ENCODE measurements at regions not wholly inside any gene's neighbourhood (a gene's known extent, or its start where the extent isn't known, plus 50 kb on each side); places are given as distances from the start of the nearest gene placed in this dataset.
"Not testable (repeated sequence)": the region's sequence is repeated elsewhere in the genome, so short reads cannot be mapped to it uniquely, and the experiment has no call there.

DNA sequence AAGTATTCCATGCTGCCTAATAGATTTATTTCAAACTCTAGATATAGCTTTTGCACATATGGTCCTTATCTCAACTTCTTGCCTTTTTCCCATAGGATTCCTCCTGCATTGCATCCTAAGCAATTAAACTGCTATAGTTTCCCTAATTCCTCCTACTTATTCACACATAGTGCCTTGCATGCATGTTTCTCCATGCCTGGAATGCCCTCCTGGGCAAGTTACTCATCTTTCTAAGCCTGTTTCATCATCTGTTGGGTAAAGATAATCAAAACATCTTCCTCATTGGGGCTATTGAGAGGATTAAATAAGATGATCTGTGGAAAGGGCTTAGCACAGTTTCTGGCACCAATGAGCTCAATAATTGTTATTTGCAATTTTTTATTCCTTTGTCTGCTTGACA is 726.5 kb downstream of the SLC4A3 start:
- Mint-ChIP-seq H3K4me3 (no peak overlapping the region), H3K4me1 (ENCODE audit: low read depth) (no peaks in the 10 kb centered on the region), H3K9me3 (peaks cover 25% of the 10 kb centered on the region), H3K27me3 (no peaks in the 10 kb centered on the region), H3K36me3 (ENCODE audit: low read depth) (no peaks in the 10 kb centered on the region), H3K27ac (no peak overlapping the region)
- intact Hi-C loops (cut with micrococcal nuclease), result no loop called here

DNA sequence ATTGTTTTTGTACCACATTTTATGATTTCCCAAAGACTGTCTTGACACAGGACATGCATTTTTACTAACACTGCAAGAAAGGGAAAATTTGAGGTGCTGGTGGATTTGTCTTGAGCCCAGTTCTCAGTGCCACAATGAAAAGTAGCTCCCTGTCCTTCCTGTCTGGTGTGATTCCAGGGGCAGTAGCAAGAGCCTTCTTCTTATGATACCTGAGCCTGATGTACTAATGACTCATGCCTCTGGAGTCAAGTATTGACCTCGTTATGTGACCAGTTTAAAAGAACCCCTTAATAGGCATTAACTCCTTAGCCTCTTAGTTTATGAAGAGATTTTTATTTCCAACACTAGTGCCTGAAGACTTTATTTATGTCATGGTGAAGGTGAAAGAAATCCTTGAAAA is 728.6 kb downstream of the SLC4A3 start:
- H3K36me3 Mint-ChIP-seq (ENCODE audit: low read depth), result no peaks in the 10 kb centered on the region
- no peaks in the 10 kb centered on the region for H3K4me1 Mint-ChIP-seq (ENCODE audit: low read depth)
- no peaks in the 10 kb centered on the region for H3K27me3 Mint-ChIP-seq
- H3K9me3 Mint-ChIP-seq, result peaks cover 7% of the 10 kb centered on the region
- no peak overlapping the region for H3K27ac Mint-ChIP-seq
- no peak overlapping the region for H3K4me3 Mint-ChIP-seq
- intact Hi-C loops (cut with micrococcal nuclease), result no loop called here

DNA sequence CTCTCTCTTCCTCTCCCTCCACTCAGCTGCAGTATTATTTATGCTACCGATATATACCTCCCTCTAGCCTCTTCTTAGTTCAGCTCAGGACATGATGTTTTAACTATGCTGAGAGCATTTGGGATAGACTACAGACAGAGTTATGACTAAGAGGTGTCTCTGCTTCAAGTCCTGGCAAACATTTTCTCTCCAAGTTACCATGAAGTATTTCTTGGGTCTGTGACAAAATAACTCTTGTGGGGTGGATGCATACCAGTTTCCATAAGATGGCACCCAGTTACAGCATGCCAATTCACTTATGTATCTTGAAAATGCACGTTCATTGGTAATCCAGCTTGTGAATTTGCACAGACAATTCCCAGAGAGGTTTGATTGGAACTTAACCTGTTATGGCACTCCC is 737.6 kb downstream of the SLC4A3 start:
- Mint-ChIP-seq H3K27me3 (no peaks in the 10 kb centered on the region), H3K4me1 (ENCODE audit: low read depth) (no peaks in the 10 kb centered on the region), H3K4me3 (no peak overlapping the region), H3K9me3 (no peaks in the 10 kb centered on the region), H3K36me3 (ENCODE audit: low read depth) (no peaks in the 10 kb centered on the region), H3K27ac (no peak overlapping the region)
- intact Hi-C loops (cut with micrococcal nuclease), result no loop called here

DNA sequence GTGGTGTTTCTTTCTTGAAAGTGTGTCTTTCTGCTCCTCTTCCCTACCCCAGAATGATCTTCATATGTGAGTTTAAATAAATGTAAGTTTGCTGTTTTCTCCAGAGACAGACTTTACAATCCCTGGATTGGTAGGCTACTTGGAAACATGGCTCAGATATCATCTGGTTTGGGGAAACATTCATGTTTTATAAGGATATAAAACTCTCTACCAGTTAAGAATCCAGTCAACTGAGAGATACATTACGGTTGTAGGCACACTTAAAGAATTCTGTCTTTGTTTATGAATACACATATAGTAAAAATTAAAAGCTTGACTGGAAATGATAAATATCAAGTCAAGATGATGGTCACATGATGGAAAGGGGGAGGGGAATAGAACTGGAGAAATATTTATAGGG is 739.3 kb downstream of the SLC4A3 start:
- no peak overlapping the region for H3K4me3 Mint-ChIP-seq
- intact Hi-C loops (cut with micrococcal nuclease), result no loop called here
- H3K9me3 Mint-ChIP-seq, result no peaks in the 10 kb centered on the region
- H3K27ac Mint-ChIP-seq, result no peak overlapping the region
- no peaks in the 10 kb centered on the region for H3K36me3 Mint-ChIP-seq (ENCODE audit: low read depth)
- H3K27me3 Mint-ChIP-seq, result no peaks in the 10 kb centered on the region
- H3K4me1 Mint-ChIP-seq (ENCODE audit: low read depth), result no peaks in the 10 kb centered on the region

DNA sequence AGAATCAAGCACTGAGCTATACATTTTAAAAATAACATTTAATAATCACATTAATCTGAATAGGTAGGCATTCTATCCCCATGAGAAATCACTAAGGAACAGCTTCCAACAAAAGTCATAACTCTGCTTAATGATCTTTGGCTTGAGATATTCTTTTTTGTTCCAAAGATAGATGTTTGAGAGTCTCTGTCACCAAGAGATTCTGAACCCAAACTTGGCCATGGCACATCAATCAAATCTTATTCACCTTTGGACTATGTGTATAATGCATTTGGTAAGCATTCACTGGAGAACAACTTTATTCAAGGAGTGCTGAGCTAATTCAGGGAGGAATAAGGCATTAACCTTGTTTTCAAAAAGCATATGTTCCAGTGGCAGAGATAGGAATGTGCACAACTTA is 743.3 kb downstream of the SLC4A3 start:
- no peaks in the 10 kb centered on the region for H3K4me1 Mint-ChIP-seq (ENCODE audit: low read depth)
- H3K27me3 Mint-ChIP-seq, result no peaks in the 10 kb centered on the region
- H3K9me3 Mint-ChIP-seq, result peaks cover 9% of the 10 kb centered on the region
- H3K36me3 Mint-ChIP-seq (ENCODE audit: low read depth), result no peaks in the 10 kb centered on the region
- no peak overlapping the region for H3K4me3 Mint-ChIP-seq
- no peak overlapping the region for H3K27ac Mint-ChIP-seq
- intact Hi-C loops (cut with micrococcal nuclease), result no loop called here

DNA sequence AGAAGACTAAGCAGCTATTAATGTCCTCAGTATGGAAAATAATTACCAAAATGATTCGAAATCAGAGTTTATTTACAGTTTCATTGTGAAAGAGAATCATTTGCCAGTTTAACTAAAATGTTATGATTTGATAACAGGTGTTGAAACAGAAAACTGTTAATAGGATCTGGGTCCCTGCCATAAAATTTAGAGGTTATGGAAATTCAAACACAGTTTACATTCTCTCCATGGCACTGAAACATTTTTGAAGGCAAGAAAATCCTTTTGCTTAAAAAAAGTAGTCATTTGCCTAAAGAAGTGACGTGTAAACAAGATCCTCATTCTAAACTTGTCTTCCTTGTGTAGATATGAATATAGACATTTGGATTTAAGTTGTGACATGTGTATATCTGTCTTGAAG is 743.8 kb downstream of the SLC4A3 start:
- intact Hi-C loops (cut with micrococcal nuclease), result no loop called here
- Mint-ChIP-seq H3K27me3 (no peaks in the 10 kb centered on the region), H3K27ac (no peak overlapping the region), H3K36me3 (ENCODE audit: low read depth) (no peaks in the 10 kb centered on the region), H3K4me1 (ENCODE audit: low read depth) (no peaks in the 10 kb centered on the region), H3K4me3 (no peak overlapping the region), H3K9me3 (peaks cover 9% of the 10 kb centered on the region)

DNA sequence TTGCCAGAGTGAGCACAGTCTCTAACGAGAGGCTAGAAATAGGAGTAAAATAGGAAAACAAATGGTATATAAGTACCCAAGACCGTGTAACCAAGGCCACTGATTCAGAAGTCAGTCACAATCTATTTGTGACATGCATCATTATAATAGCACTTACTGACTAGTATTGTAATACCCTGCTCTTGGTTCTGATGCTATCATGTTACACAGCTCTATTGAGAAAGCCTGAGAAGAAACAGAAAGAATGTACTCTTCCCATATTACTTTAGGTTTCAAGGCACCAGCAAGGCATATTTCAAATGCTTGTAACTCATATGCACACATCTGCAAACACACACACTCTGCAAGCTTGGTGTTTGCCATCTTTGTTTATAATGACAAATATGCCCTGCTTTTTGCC is 746.4 kb downstream of the SLC4A3 start:
- Mint-ChIP-seq H3K27ac (no peak overlapping the region), H3K4me1 (ENCODE audit: low read depth) (no peaks in the 10 kb centered on the region), H3K9me3 (peaks cover 13% of the 10 kb centered on the region), H3K4me3 (no peak overlapping the region), H3K36me3 (ENCODE audit: low read depth) (no peaks in the 10 kb centered on the region), H3K27me3 (no peaks in the 10 kb centered on the region)
- intact Hi-C loops (cut with micrococcal nuclease), result no loop called here

DNA sequence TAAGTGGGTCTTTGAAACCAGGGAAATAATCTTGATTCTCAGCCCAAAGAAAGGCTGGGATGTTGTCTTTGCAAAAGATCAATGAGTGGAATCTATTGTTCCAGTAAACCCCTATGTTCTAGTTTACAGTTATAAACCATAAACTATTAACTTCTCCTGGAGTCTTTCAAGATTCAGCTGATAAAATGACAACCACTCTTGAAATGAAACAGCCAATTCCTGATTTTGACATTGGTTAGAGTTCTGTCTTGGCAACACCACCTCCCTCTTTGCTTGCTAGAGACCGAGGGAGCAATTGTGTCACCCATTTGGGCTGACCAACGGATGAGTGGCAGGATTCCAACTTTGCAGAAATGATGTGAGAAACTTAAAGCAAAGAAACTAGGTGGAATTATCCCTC is 746.9 kb downstream of the SLC4A3 start:
- intact Hi-C loops (cut with micrococcal nuclease), result no loop called here
- H3K36me3 Mint-ChIP-seq (ENCODE audit: low read depth), result no peaks in the 10 kb centered on the region
- no peaks in the 10 kb centered on the region for H3K27me3 Mint-ChIP-seq
- peaks cover 17% of the 10 kb centered on the region for H3K9me3 Mint-ChIP-seq
- no peaks in the 10 kb centered on the region for H3K4me1 Mint-ChIP-seq (ENCODE audit: low read depth)
- H3K4me3 Mint-ChIP-seq, result no peak overlapping the region
- H3K27ac Mint-ChIP-seq, result no peak overlapping the region

DNA sequence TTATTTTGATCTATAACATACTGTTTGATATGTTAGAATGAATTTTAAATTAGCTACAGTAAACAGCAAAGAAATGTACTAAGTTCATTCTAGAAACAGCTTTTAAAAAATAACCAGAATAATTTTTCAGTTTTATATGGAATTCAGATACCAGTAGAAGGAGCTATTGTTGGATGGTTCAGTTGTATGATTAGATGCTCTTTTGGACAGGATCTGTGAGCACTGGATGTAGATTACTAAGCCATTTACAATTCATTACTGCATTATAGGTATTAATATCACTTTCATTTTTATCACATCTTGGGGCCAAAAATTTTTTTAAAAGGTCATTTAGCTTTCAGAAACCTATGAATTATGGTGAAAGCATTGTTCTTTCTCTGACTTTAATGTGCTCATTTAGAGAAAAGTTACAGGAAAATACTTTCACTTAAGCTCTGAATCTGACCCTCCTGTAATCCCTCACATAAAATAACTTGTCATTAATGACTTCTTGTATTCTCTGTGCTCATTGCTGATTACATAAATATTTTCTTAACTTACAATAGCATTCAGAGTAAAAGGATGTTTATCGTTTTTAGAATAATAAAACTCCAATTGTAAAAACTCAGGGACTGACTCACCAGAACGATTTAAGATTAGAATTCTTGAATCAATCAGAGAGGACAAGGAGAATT is 750.2 kb downstream of the SLC4A3 start:
- Mint-ChIP-seq H3K4me3 (no peak overlapping the region), H3K4me1 (ENCODE audit: low read depth) (no peaks in the 10 kb centered on the region), H3K36me3 (ENCODE audit: low read depth) (no peaks in the 10 kb centered on the region), H3K27ac (no peak overlapping the region), H3K27me3 (no peaks in the 10 kb centered on the region), H3K9me3 (peaks cover 47% of the 10 kb centered on the region)
- intact Hi-C loops (cut with micrococcal nuclease), result no loop called here

DNA sequence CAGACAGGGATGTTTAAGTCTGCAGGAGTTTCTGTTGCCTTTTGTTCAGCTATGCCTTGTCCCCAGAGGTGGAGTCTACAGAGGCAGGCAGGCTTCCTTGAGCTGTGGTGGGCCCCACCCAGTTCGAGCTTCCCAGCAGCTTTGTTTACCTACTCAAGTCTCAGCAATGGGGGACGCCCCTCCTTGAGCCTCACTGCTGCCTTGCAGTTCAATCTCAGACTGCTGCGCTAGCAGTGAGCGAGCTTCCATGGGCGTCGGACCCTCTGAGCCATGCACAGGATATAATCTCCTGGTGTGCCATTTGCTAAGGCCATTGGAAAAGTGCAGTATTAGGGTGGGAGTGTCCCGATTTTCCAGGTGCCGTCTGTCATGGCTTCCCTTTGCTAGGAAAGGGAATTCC is 760.3 kb downstream of the SLC4A3 start:
- H3K27ac Mint-ChIP-seq; H3K36me3 Mint-ChIP-seq (ENCODE audit: low read depth); H3K4me3 Mint-ChIP-seq; H3K27me3 Mint-ChIP-seq; H3K4me1 Mint-ChIP-seq (ENCODE audit: low read depth); intact Hi-C loops (cut with micrococcal nuclease): not testable (repeated sequence)
- H3K9me3 Mint-ChIP-seq, result peaks cover 27% of the 10 kb centered on the region

DNA sequence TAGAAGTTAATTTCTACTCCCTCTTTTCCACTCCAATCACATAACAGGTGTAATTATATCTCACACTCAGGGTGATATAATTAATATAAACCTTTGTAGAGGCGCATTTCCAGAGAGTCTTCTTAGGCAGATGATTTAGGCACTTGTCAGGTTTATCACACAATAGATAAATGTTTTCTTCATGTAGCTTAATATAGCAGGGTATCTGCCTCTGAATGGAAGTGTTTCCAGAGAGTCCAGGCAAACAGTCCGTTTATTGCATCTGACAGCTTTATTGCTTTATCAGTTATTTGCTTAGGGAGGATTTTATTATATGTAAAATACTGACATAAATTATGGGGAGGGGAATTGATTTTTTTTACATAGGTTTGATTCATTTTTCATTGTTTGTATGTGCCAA is 766.3 kb downstream of the SLC4A3 start:
- H3K4me3 Mint-ChIP-seq, result no peak overlapping the region
- no peak overlapping the region for H3K27ac Mint-ChIP-seq
- H3K9me3 Mint-ChIP-seq, result no peaks in the 10 kb centered on the region
- intact Hi-C loops (cut with micrococcal nuclease), result no loop called here
- H3K27me3 Mint-ChIP-seq, result no peaks in the 10 kb centered on the region
- H3K4me1 Mint-ChIP-seq (ENCODE audit: low read depth), result no peaks in the 10 kb centered on the region
- H3K36me3 Mint-ChIP-seq (ENCODE audit: low read depth), result no peaks in the 10 kb centered on the region

DNA sequence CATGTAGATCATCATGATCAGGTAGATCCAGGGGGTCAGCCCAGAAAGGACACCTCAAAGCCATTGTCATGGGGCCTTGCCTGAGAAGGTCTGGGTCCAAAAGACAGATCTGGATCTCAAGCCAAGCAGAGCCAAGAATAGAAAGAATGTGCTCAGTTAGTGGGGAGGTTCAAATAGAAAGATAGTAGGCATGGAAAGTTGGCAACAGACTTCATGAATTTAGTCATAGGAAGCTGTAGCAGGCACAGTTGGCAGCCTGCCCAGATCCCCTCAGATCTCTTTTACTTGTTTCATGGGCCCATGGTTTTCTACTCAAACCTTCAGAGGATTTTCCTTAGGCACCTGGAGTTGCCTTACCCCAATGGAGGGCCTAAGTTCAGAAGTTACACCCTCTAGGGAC is 767.0 kb downstream of the SLC4A3 start:
- Mint-ChIP-seq H3K27ac (no peak overlapping the region), H3K4me1 (ENCODE audit: low read depth) (no peaks in the 10 kb centered on the region), H3K9me3 (peaks cover 3% of the 10 kb centered on the region), H3K36me3 (ENCODE audit: low read depth) (no peaks in the 10 kb centered on the region), H3K4me3 (no peak overlapping the region), H3K27me3 (no peaks in the 10 kb centered on the region)
- intact Hi-C loops (cut with micrococcal nuclease), result no loop called here

DNA sequence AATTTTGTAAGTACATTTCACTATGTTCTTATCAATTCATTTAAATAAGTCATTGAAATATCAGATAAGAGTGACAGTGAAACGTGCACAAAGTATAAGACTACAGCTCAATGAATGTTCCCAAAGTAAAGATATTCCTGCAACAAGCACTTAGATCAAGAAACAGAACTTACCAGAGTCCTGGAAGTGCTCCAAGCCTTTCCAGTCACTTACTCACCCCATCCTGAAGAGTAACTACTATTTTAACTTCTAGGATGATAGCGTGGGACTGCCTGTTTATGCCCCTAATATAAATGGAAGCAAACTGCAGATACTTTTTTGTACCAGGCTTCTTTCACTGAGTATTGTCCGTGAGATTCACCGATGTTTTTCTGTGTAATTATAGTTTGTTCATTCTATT is 768.9 kb downstream of the SLC4A3 start:
- H3K27me3 Mint-ChIP-seq, result no peaks in the 10 kb centered on the region
- no peaks in the 10 kb centered on the region for H3K36me3 Mint-ChIP-seq (ENCODE audit: low read depth)
- H3K27ac Mint-ChIP-seq, result no peak overlapping the region
- intact Hi-C loops (cut with micrococcal nuclease), result no loop called here
- no peak overlapping the region for H3K4me3 Mint-ChIP-seq
- H3K4me1 Mint-ChIP-seq (ENCODE audit: low read depth), result no peaks in the 10 kb centered on the region
- H3K9me3 Mint-ChIP-seq, result peaks cover 13% of the 10 kb centered on the region

DNA sequence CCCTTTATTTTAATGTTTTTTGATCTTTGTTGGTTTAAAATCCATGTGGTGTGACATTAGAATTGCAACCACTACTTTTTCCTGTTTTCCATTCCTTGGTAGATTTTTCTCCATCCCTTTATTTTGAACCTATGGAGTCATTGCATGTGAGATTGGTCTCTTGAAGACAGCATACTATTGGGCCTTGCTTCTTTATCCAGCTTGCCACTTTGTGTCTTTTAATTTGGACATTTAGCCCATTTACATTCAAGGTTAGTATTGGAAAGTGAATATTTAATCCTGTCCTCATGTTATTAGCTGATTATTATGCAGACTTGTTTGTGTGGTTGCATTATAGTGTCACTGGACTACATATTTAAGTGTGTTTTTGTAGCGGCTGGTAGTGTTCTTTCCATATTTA is 782.9 kb downstream of the SLC4A3 start:
- no peaks in the 10 kb centered on the region for H3K4me1 Mint-ChIP-seq (ENCODE audit: low read depth)
- no peaks in the 10 kb centered on the region for H3K27me3 Mint-ChIP-seq
- no peak overlapping the region for H3K4me3 Mint-ChIP-seq
- H3K36me3 Mint-ChIP-seq (ENCODE audit: low read depth), result no peaks in the 10 kb centered on the region
- peaks cover 71% of the 10 kb centered on the region for H3K9me3 Mint-ChIP-seq
- intact Hi-C loops (cut with micrococcal nuclease), result no loop called here
- no peak overlapping the region for H3K27ac Mint-ChIP-seq

DNA sequence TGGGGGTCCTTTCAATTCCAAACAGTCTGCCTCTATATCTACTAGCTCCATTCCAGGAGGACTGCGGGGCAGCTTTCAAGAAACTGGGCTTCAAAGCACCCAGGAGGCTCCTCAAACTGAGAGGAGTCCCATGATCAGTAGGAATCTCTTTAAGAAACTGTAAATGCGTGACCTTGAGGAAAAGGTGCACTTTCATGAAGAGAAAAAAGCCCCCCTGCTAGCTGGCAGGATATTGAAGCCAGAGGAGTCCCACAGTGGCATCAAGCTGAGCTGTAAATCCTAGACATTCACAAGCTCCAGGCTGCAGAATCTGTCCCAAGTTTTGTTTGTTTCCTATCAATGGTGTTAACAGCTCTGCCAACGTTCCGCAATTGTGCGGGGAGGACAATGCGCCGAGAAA is 790.1 kb downstream of the SLC4A3 start:
- Mint-ChIP-seq H3K4me1 (ENCODE audit: low read depth) (no peaks in the 10 kb centered on the region), H3K4me3 (no peak overlapping the region), H3K36me3 (ENCODE audit: low read depth) (no peaks in the 10 kb centered on the region), H3K27me3 (no peaks in the 10 kb centered on the region), H3K27ac (no peak overlapping the region), H3K9me3 (peaks cover 42% of the 10 kb centered on the region)
- intact Hi-C loops (cut with micrococcal nuclease), result no loop called here
